Endothelial cell (in vitro differentiated cells): ENCODE measurements at regions not wholly inside any gene's neighbourhood (a gene's known extent, or its start where the extent isn't known, plus 50 kb on each side); places are given as distances from the start of the nearest gene placed in this dataset.

Experiments used
- DNase-seq: peaks from one replicate; pipeline ENCODE4 v3.0.0; 2021; ENCODE audit warnings: low spot score
- H3K27ac Mint-ChIP-seq: one replicate; pipeline ENCODE4 v1.8.0; 2021; ENCODE audit warnings: mixed read lengths, inconsistent platforms; ENCODE audit not compliant: unreplicated experiment
- H3K27me3 Mint-ChIP-seq: one replicate; pipeline ENCODE4 v1.8.0; 2021; ENCODE audit warnings: mild to moderate bottlenecking, moderate library complexity, mixed read lengths, inconsistent platforms; ENCODE audit not compliant: unreplicated experiment
- H3K36me3 Mint-ChIP-seq: one replicate; pipeline ENCODE4 v1.8.0; 2021; ENCODE audit warnings: mild to moderate bottlenecking, low read depth, mixed read lengths, inconsistent platforms; ENCODE audit not compliant: unreplicated experiment
- H3K4me1 Mint-ChIP-seq: one replicate; pipeline ENCODE4 v1.8.0; 2021; ENCODE audit warnings: mild to moderate bottlenecking, mixed read lengths, inconsistent platforms; ENCODE audit not compliant: unreplicated experiment
- H3K4me3 Mint-ChIP-seq: one replicate; pipeline ENCODE4 v1.8.0; 2021; ENCODE audit warnings: mild to moderate bottlenecking, mixed read lengths, inconsistent platforms; ENCODE audit not compliant: unreplicated experiment
- H3K9me3 Mint-ChIP-seq: one replicate; pipeline ENCODE4 v1.8.0; 2021; ENCODE audit warnings: mixed read lengths, inconsistent platforms; ENCODE audit not compliant: unreplicated experiment
- CTCF ChIP-seq: fragments of 200-600 bp; sonication (generic); IDR thresholded peaks from one replicate; pipeline ENCODE4 v1.5.0; 2021; ENCODE audit warnings: antibody characterized with exemption; ENCODE audit not compliant: unreplicated experiment

- Mint-ChIP-seq H3K27me3 (no peaks in the 10 kb centered on the region), H3K4me1 (no peaks in the 10 kb centered on the region), H3K27ac (no peak overlapping the region), H3K9me3 (no peaks in the 10 kb centered on the region), H3K4me3 (no peak overlapping the region), H3K36me3 (no peaks in the 10 kb centered on the region)
- DNase-seq, result no peak
- no peak for TF ChIP-seq CTCF
Measured at GRCh38 chr1:183723571-183723970, 70.5 kb upstream of the APOBEC4 start.

- no peaks in the 10 kb centered on the region for H3K36me3 Mint-ChIP-seq
- H3K4me1 Mint-ChIP-seq, result peaks cover 3% of the 10 kb centered on the region
- no peak overlapping the region for H3K27ac Mint-ChIP-seq
- H3K4me3 Mint-ChIP-seq, result no peak overlapping the region
- H3K27me3 Mint-ChIP-seq, result no peaks in the 10 kb centered on the region
- H3K9me3 Mint-ChIP-seq, result no peaks in the 10 kb centered on the region
- TF ChIP-seq CTCF, result no peak
- DNase-seq, result no peak
Measured at GRCh38 chr1:183721041-183721440, 67.9 kb upstream of the APOBEC4 start.

DNA sequence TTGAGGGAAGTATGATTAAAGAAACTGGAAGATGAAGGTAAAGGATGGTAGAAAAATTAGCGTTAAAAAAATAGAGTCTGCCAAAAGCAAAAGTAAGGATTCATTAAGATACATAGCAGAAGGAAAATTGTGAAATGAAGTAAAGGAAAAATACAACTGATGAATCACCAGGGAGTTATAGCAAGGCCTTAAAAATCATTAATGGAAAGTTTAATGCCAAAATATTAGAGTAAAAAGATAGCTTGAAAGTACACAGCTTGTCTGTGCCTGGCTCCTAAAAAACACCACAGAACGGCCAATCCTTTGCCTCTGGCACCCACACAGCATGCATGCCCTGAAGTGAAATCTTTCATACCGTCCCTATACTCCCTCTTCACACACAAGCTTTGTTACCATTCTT is 66.9 kb upstream of the APOBEC4 start:
- DNase-seq, result no peak

GRCh38 chr1:183719289-183719688 is 66.2 kb upstream of the APOBEC4 start:
- no peak for DNase-seq
- Mint-ChIP-seq H3K36me3 (no peaks in the 10 kb centered on the region), H3K4me1 (peaks cover 3% of the 10 kb centered on the region), H3K27me3 (no peaks in the 10 kb centered on the region), H3K9me3 (no peaks in the 10 kb centered on the region), H3K27ac (no peak overlapping the region), H3K4me3 (no peak overlapping the region)
- TF ChIP-seq CTCF, result no peak

More for the DNA sequence above, 66.9 kb upstream of the APOBEC4 start:
- no peaks in the 10 kb centered on the region for H3K36me3 Mint-ChIP-seq
- TF ChIP-seq CTCF, result no peak
- no peak overlapping the region for H3K27ac Mint-ChIP-seq
- no peaks in the 10 kb centered on the region for H3K27me3 Mint-ChIP-seq
- H3K4me1 Mint-ChIP-seq, result peaks cover 3% of the 10 kb centered on the region
- H3K9me3 Mint-ChIP-seq, result no peaks in the 10 kb centered on the region
- H3K4me3 Mint-ChIP-seq, result no peak overlapping the region

DNA sequence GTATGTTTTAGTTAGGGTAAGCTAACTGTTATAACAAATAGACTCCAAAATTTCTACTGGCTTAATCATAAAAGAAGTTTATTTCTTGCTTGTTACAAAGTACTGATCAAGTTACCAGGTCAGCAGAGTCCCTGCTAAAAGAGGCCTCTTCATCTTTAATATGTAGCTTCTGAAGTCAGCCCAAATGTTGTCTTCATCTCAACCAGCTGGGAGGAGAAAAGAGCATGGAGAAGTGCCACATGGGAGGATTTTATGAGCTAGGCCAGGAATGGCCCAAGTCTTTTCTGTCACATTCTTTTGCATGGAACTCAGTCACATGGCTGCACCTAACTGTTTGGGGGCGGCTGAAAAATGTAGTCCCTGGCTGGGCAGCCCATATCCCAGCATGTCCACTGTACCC is 63.2 kb upstream of the APOBEC4 start:
- TF ChIP-seq CTCF, result no peak
- Mint-ChIP-seq H3K36me3 (no peaks in the 10 kb centered on the region), H3K27me3 (no peaks in the 10 kb centered on the region), H3K9me3 (no peaks in the 10 kb centered on the region), H3K27ac (no peak overlapping the region), H3K4me1 (peaks cover 13% of the 10 kb centered on the region), H3K4me3 (no peak overlapping the region)
- DNase-seq, result no peak
